Stimulated activated naive B cell treated with anti-CD40 and anti-IgM and Interleukin-4, amounts not matched to agents 10 μg/mL and 1 μg/mL and 100 μg/mL, for 72 hours (primary cell): ENCODE measurements at regions not wholly inside any gene's neighbourhood (a gene's known extent, or its start where the extent isn't known, plus 50 kb on each side); places are given as distances from the start of the nearest gene placed in this dataset.

Source experiments
- ATAC-seq, 2 donors: fragments of 150-1000 bp; cut with Tn5 transposase; replicated peaks; 2 replicates each; pipeline ENCODE4 v1.10.0; 2021; ENCODE audit warnings: moderate library complexity in 1 of 2
- DNase-seq: peaks from one replicate; pipeline ENCODE4 v3.0.0; 2021
- H3K27ac Mint-ChIP-seq: one replicate; pipeline ENCODE4 v1.8.0; 2022; ENCODE audit warnings: mild to moderate bottlenecking, mixed read lengths
- H3K27me3 Mint-ChIP-seq, 2 donors: one replicate each; pipeline ENCODE4 v1.8.0; 2022; ENCODE audit warnings: mixed read lengths in 2 of 2
- H3K36me3 Mint-ChIP-seq, 2 donors: one replicate each; pipeline ENCODE4 v1.8.0; 2022; ENCODE audit warnings: mixed read lengths in 2 of 2, mild to moderate bottlenecking in 1 of 2
- H3K4me1 Mint-ChIP-seq, 2 donors: one replicate each; pipeline ENCODE4 v1.8.0; 2022; ENCODE audit warnings: mixed read lengths in 2 of 2, mild to moderate bottlenecking in 1 of 2
- H3K4me3 Mint-ChIP-seq, 2 donors: one replicate each; pipeline ENCODE4 v1.8.0; 2022; ENCODE audit warnings: mild to moderate bottlenecking in 2 of 2, mixed read lengths in 2 of 2, moderate library complexity in 1 of 2
- H3K9me3 Mint-ChIP-seq, 2 donors: one replicate each; pipeline ENCODE4 v1.8.0; 2022; ENCODE audit warnings: mixed read lengths in 2 of 2, mild to moderate bottlenecking in 1 of 2

DNA sequence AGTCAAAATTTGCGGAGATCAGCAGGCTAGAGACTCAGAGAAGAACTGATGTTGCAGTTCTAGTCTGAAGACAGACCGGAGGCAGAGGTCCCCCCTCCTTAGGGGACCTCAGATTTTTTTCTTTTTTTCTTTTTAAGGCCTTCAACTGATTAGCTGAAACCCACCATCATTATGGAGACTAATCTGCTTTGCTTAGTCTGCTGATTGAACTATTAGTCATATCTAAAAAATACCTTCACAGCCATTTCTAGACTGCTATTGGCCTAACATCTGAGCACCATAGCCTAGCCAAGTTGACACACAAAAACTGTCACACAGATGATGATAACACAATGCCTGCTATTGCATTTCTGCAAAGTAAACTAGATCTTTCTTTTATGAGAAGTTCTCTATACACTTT lies 141.1 kb upstream of the TNFAIP3 start:
- Mint-ChIP-seq H3K27ac (no peak overlapping the region), H3K27me3 (peaks cover 0 to 8% of the 10 kb centered on the region in 2 donors), H3K9me3 (no peaks in the 10 kb centered on the region), H3K4me3 (no peak overlapping the region), H3K4me1 (peaks cover 12 to 14% of the 10 kb centered on the region in 2 donors), H3K36me3 (no peaks in the 10 kb centered on the region)
- ATAC-seq (no peak), DNase-seq (no peak)

DNA sequence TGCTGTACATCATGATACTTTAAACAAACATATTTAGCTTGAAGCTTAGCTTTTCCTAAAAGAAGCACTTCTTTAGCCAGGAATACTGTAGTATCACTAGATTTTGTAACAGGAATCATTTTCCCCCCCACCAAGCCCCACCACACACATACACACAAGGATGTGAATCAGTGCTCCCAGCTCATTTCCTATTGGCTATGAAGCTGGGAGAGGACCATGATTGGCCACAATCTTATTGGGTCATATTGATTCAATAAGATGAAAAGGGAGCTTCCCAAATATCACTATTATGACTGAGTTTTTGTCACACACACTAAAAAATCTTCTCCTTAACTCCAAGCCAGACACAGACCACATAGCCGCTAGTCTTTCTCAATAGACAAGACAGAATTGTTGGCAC lies 140.5 kb upstream of the TNFAIP3 start:
- Mint-ChIP-seq H3K36me3 (no peaks in the 10 kb centered on the region), H3K27ac (no peak overlapping the region), H3K27me3 (peaks cover 0 to 8% of the 10 kb centered on the region in 2 donors), H3K9me3 (no peaks in the 10 kb centered on the region), H3K4me3 (no peak overlapping the region), H3K4me1 (peaks cover 12 to 14% of the 10 kb centered on the region in 2 donors)
- ATAC-seq, result no peak
- no peak for DNase-seq

- no peaks in the 10 kb centered on the region for H3K9me3 Mint-ChIP-seq
- DNase-seq (no peak), ATAC-seq (no peak)
- H3K27me3 Mint-ChIP-seq, result peaks cover 0 to 8% of the 10 kb centered on the region in 2 donors
- peaks cover 12 to 14% of the 10 kb centered on the region in 2 donors for H3K4me1 Mint-ChIP-seq
- H3K4me3 Mint-ChIP-seq, result no peak overlapping the region
- H3K27ac Mint-ChIP-seq, result no peak overlapping the region
- no peaks in the 10 kb centered on the region for H3K36me3 Mint-ChIP-seq
Measured at GRCh38 chr6:137727216-137727765, 139.8 kb upstream of the TNFAIP3 start.

DNA sequence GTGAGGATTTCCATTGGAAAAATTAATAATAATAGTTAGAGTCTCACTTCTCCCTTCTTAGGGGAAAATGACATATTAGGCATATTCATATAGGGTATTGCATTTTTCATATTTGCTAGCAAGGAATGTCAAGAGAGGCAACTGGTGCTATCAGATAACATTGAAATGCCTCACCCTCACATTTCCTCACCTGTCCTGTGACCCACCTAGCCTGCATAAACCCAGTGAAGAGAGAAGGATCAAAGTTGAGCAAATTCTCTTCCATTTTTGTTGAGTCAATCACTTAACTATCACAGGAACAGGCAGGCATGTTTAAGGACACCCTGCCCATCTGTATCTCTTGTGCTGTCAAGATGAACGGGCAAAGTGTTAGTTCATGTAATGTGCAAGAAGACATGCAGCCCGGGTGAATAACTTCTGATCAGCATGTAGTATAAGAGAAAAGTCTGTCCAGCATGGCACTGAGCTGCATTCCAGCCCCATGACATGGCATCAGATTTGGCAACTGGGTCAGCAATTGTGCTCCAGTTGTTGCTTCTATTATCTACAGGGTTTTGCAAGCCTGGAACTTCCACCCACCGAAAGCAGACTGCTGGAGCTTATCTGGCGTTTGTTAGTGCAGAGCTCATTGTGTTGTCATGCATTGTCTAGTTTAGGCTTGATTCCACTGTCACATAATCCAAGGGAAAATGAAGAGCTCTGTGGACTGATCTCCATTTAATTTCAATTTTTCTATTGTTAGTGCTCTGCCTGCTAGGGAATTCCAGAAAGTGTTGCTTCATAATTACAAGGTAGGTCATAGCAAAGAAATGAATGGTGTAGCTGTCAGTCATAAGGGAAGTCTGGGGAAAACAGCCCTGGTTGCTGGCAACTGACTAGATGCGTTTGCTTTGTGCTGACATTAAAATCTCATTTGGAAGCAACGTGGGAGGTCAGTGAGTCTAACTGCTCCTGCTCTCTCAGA lies 138.4 kb upstream of the TNFAIP3 start:
- H3K4me3 Mint-ChIP-seq, result no peak overlapping the region
- no peak for DNase-seq
- H3K4me1 Mint-ChIP-seq, result peaks cover 5 to 10% of the 10 kb centered on the region in 2 donors
- H3K27ac Mint-ChIP-seq, result no peak overlapping the region
- no peaks in the 10 kb centered on the region for H3K9me3 Mint-ChIP-seq
- peaks cover 0 to 8% of the 10 kb centered on the region in 2 donors for H3K27me3 Mint-ChIP-seq
- no peaks in the 10 kb centered on the region for H3K36me3 Mint-ChIP-seq
- ATAC-seq, result no peak

DNA sequence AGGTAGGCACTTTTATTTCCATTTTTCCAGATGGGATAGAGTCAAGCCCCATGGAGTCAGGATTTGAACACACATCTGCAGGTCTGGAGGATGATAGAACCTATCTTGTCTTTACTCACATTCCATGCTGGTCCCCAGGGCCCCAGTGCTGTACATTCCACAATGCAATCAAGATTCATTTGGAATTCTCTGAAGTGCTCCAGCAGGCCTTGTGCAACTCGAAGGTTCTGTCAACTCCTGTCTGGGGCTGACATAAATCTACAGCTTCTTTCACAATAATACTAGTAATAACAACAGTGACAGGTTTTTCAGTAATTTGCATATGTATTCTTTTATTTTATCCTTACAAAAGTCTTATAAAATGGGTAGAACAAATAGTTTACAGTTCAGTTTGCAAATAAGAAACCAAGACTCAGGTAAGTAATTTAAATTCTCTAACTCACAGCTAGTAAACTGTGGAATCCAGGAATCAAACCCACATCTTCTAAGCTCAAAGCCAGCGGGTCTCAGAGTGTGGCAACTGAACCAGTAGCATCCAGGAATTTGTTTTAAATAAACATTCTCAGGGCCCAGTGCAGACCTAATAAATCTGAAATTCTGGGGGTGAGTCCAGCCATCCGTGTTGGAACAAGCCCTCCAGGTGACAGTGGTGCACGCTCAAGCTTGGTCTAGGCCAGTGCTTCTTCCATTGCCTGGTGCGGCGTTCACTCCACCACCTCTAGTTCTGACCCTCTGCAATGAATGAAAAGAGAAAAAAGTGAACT lies 137.0 kb upstream of the TNFAIP3 start:
- no peak for ATAC-seq

DNA sequence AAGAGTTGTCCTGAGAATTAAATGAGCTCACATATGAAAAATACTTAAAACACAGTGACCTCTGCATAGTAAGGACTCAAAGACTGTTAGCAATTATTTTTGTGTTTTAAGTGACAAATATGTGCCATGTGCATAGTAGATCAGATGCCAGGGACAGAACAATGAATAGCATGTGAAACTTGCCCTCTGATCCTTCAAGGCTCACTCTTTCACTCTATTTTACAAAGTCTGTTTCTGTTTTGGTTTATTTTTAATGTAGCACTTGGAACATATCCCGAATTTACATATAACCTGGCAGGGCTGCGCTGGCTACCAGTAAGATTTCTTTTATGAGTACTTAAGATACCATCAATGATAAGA lies 135.5 kb upstream of the TNFAIP3 start:
- DNase-seq (no peak), ATAC-seq (no peak)
- Mint-ChIP-seq H3K9me3 (no peaks in the 10 kb centered on the region), H3K4me3 (no peak overlapping the region), H3K36me3 (no peaks in the 10 kb centered on the region), H3K27me3 (peaks cover 0 to 4% of the 10 kb centered on the region in 2 donors), H3K27ac (no peak overlapping the region), H3K4me1 (peaks cover 15 to 17% of the 10 kb centered on the region in 2 donors)

More for the DNA sequence above, 137.0 kb upstream of the TNFAIP3 start:
- Mint-ChIP-seq H3K4me1 (peaks cover 5 to 7% of the 10 kb centered on the region in 2 donors), H3K27ac (no peak overlapping the region), H3K4me3 (no peak overlapping the region), H3K36me3 (no peaks in the 10 kb centered on the region), H3K27me3 (peaks cover 0 to 8% of the 10 kb centered on the region in 2 donors), H3K9me3 (no peaks in the 10 kb centered on the region)
- no peak for DNase-seq

- no peaks in the 10 kb centered on the region for H3K36me3 Mint-ChIP-seq
- H3K4me1 Mint-ChIP-seq, result peaks cover 18 to 20% of the 10 kb centered on the region in 2 donors
- H3K4me3 Mint-ChIP-seq, result no peak overlapping the region
- DNase-seq, result no peak
- no peak overlapping the region for H3K27ac Mint-ChIP-seq
- H3K27me3 Mint-ChIP-seq, result peaks cover 0 to 4% of the 10 kb centered on the region in 2 donors
- H3K9me3 Mint-ChIP-seq, result no peaks in the 10 kb centered on the region
- no peak for ATAC-seq
Measured at GRCh38 chr6:137731960-137732616, 135.0 kb upstream of the TNFAIP3 start.

DNA sequence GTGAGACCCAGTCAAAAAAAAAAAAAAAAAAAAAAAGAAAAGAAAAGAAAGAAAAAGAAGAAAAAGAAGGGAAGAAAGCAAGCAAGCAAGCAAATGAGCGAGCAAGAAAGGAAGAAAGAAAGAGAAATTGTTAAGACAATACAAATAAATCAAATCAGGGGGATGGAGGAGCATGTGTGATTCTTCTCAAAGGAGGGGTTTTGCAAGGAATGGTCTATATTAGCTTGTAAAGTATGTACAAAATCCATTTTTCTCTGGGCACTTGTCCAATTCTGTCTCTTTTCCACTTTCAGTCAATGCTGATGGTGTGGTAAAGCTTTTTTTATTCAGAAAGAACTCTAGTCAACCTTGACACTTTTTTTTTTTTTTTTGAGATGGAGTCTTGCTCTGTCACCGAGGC lies 133.7 kb upstream of the TNFAIP3 start:
- H3K4me3 Mint-ChIP-seq, result no peak overlapping the region
- peaks cover 17 to 27% of the 10 kb centered on the region in 2 donors for H3K4me1 Mint-ChIP-seq
- no peaks in the 10 kb centered on the region for H3K36me3 Mint-ChIP-seq
- DNase-seq (no peak), ATAC-seq (no peak)
- no peak overlapping the region for H3K27ac Mint-ChIP-seq
- no peaks in the 10 kb centered on the region for H3K27me3 Mint-ChIP-seq
- no peaks in the 10 kb centered on the region for H3K9me3 Mint-ChIP-seq

DNA sequence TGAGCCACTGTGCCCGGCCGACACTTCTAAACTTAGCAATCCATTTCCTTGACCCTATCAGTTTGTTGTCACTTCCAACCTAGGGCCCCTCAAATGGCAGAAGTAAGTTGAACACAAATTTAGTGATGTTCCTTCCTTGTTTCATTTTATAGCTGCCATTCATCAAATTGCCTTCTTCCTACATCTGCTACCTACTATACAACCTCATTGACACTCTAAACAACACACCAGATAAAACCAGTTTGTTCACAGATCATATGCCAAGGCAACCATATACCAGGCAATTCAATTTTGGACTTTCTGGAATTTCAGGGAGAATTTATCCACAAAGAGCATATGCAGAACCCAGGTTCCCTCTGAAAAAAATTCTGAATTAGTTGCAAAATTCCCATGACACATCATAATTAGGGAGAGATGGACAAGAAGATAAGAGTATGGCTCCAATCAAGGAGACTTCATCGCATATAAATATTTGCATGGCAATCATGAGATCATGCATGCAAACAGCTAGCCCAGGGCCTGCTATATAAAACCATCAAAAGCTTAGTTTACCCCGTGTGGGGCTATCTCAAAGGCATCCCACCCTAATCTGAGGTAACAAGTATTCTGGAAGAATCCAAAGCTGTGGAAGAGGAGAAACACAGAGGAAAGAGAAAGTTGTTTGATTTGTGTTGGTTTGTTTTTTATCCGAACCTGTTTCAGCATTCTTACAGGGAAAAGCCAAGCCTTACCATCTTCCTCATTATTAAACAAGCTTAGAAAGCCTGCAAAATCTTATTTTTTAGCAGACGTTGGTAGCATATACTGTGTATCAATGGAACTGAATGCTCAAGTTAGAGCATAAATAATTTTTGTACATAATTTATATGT lies 132.8 kb upstream of the TNFAIP3 start:
- no peaks in the 10 kb centered on the region for H3K9me3 Mint-ChIP-seq
- ATAC-seq (no peak), DNase-seq (no peak)
- peak overlapping the region; percentile 4 for H3K27ac Mint-ChIP-seq
- H3K27me3 Mint-ChIP-seq, result no peaks in the 10 kb centered on the region
- H3K4me3 Mint-ChIP-seq, result no peak overlapping the region
- peaks cover 17 to 27% of the 10 kb centered on the region in 2 donors for H3K4me1 Mint-ChIP-seq
- no peaks in the 10 kb centered on the region for H3K36me3 Mint-ChIP-seq

DNA sequence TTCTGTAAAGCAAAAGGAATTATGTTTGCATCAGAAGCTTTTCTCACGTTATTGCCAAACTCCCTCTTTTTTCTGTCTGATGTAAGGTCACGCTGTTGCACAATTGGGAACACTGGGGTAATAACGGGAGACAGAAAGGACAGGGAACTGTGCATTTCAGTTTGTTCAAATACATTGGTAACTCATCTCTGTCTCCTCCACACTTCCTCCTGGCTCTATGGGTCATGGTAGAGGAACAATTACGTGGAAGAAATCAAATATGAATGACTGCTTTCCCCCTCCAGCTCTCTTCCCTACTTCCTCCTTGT lies 132.2 kb upstream of the TNFAIP3 start:
- H3K36me3 Mint-ChIP-seq, result no peaks in the 10 kb centered on the region
- H3K9me3 Mint-ChIP-seq, result no peaks in the 10 kb centered on the region
- H3K4me1 Mint-ChIP-seq, result peaks cover 20 to 27% of the 10 kb centered on the region in 2 donors
- H3K27me3 Mint-ChIP-seq, result no peaks in the 10 kb centered on the region
- ATAC-seq (no peak), DNase-seq (no peak)
- H3K27ac Mint-ChIP-seq, result no peak overlapping the region
- H3K4me3 Mint-ChIP-seq, result no peak overlapping the region

- Mint-ChIP-seq H3K4me1 (peaks cover 20 to 27% of the 10 kb centered on the region in 2 donors), H3K4me3 (no peak overlapping the region), H3K27me3 (no peaks in the 10 kb centered on the region), H3K36me3 (no peaks in the 10 kb centered on the region), H3K9me3 (no peaks in the 10 kb centered on the region), H3K27ac (no peak overlapping the region)
- ATAC-seq (peak; percentile 69 to 81), DNase-seq (no peak)
Measured at GRCh38 chr6:137736048-137736818, 130.8 kb upstream of the TNFAIP3 start.

DNA sequence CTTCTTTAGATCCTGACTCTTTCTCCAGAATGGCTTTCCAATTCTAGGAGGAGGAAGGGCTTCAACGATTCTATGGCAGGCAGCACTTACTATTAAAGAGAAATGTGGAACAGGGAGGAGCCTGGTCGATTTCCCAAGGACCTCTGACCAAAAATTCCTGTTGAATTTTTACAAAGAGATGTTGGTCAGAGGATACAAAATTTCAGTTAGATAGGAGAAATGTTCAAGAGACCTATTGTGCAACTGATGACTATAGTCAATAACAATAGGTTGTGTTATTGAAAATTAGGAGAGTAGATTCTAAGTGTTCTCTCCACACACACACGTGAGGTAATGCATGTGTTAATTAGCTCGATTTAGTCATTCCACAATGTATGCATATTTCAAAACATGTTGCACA lies 130.1 kb upstream of the TNFAIP3 start:
- Mint-ChIP-seq H3K27me3 (no peaks in the 10 kb centered on the region), H3K9me3 (no peaks in the 10 kb centered on the region), H3K4me3 (no peak overlapping the region), H3K4me1 (peaks cover 20 to 27% of the 10 kb centered on the region in 2 donors), H3K36me3 (no peaks in the 10 kb centered on the region), H3K27ac (no peak overlapping the region)
- DNase-seq, result no peak
- no peak for ATAC-seq
